PC-3 (cell line): ENCODE measurements at regions not wholly inside any gene's neighbourhood (a gene's known extent, or its start where the extent isn't known, plus 50 kb on each side); places are given as distances from the start of the nearest gene placed in this dataset.

Experiments used
- EZH2 ChIP-seq: fragments of 300-600 bp; sonication (generic); IDR thresholded peaks from one replicate; pipeline ENCODE4 v1.6.1; 2017; ENCODE audit warnings: antibody characterized with exemption, mild to moderate bottlenecking, low read length; ENCODE audit not compliant: unreplicated experiment
- EZH2phosphoT487 ChIP-seq: fragments of 300-600 bp; sonication (generic); IDR thresholded peaks from 2 replicates; pipeline ENCODE4 v1.6.1; 2018; ENCODE audit warnings: mild to moderate bottlenecking, antibody characterized with exemption, low read length, borderline replicate concordance

DNA sequence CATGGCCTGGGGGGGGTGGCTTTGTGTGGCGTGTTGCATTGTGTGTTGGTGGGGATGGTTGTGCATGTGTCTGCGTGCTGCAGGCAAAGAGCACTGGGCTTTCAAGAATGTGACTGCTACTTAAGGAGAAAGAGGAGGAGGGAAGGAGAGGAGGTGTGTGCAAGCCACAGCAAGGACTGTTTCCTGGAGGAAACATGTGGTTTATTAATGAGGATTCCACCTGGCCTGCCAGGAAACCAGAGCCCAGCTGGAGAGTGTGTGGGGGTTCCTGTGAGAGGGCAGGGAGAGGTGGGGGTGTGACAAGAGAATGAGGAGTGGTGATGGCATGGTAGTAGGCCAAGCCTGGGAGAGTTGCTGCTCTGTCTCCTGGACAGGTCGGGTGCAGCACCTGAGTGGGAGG is 258.1 kb upstream of the ROPN1 start:
- TF ChIP-seq EZH2: no peak
- TF ChIP-seq EZH2phosphoT487: no peak
